ENCODE measurements at regions not wholly inside any gene's neighbourhood (a gene's known extent, or its start where the extent isn't known, plus 50 kb on each side); places are given as distances from the start of the nearest gene placed in this dataset.

GRCh38 chr15:79172801-79173460 is 82.4 kb upstream of the RASGRF1 start:
- WGBS, 2 donors = 73 to 77% methylated on average over 10 of the region's 10 CpGs
- Histone ChIP-seq H3K9me3 (no peaks in the 10 kb centered on the region), H3K27me3 (no peaks in the 10 kb centered on the region), H3K36me3 (ENCODE audit: low read depth, missing control alignments) (no peaks in the 10 kb centered on the region), H3K27ac (no peak overlapping the region), H3K4me3 (no peak overlapping the region), H3K4me1 (peaks cover 5% of the 10 kb centered on the region)
- DNase-seq = no peak
- no peak for TF ChIP-seq POLR2A (IDR thresholded peaks at IDR 0.05)
- TF ChIP-seq, protein P1, sequence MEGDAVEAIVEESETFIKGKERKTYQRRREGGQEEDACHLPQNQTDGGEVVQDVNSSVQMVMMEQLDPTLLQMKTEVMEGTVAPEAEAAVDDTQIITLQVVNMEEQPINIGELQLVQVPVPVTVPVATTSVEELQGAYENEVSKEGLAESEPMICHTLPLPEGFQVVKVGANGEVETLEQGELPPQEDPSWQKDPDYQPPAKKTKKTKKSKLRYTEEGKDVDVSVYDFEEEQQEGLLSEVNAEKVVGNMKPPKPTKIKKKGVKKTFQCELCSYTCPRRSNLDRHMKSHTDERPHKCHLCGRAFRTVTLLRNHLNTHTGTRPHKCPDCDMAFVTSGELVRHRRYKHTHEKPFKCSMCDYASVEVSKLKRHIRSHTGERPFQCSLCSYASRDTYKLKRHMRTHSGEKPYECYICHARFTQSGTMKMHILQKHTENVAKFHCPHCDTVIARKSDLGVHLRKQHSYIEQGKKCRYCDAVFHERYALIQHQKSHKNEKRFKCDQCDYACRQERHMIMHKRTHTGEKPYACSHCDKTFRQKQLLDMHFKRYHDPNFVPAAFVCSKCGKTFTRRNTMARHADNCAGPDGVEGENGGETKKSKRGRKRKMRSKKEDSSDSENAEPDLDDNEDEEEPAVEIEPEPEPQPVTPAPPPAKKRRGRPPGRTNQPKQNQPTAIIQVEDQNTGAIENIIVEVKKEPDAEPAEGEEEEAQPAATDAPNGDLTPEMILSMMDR (IDR thresholded peaks at IDR 0.05) = no peak
- intact Hi-C loops (cut with DNase I; ENCODE audit: low total_unique reads) = no loop called here

- WGBS, 2 donors = 70 to 72% methylated on average over 7 of the region's 7 CpGs
- H3K9me3 ChIP-seq = no peaks in the 10 kb centered on the region
- intact Hi-C loops (cut with DNase I; ENCODE audit: low total_unique reads) = no loop called here
- no peak overlapping the region for H3K4me3 ChIP-seq
- no peaks in the 10 kb centered on the region for H3K27me3 ChIP-seq
- H3K36me3 ChIP-seq (ENCODE audit: low read depth, missing control alignments) = no peaks in the 10 kb centered on the region
- DNase-seq = peak; percentile 6
- H3K4me1 ChIP-seq = peaks cover 5% of the 10 kb centered on the region
- TF ChIP-seq, protein P1 (IDR thresholded peaks at IDR 0.05) = no peak
- no peak for TF ChIP-seq POLR2A (IDR thresholded peaks at IDR 0.05)
- no peak overlapping the region for H3K27ac ChIP-seq
These were observed 81.5 kb upstream of the RASGRF1 start for GRCh38 chr15:79172032-79172481.

DNA sequence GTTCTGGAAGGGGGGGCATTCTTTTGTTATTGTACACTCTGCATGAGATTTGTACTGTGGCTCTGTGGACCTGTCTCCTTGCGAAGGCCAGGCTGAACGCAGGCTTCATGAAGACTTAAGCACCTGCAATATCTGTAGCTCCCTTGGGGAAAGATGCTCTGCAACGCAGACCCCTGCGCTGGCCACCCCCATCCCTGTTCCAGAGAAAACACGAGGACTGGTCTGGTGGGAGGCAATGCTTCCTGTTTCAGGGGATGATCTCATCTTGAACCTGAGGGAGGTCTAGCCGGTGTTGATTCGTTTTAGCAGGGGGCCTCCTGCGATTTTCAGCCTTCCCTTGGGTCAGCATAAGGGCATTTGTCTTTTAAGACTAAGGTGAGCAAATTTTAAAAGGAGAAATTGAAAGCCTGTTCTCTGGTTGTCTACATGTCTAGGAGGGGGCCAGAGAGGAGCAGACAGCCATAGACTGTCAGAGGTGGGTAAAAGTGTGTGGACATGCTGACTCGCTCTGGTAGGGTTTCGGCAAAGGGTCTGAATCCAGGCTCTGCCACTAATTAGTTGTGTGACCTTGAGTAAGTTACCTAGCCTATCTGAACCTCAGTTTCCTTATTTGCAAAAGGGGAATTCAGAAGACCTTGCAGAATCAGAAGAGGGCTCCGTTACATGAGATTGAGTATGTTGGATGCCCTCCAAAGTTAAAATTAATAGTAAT is 80.9 kb upstream of the RASGRF1 start:
- intact Hi-C loops (cut with DNase I; ENCODE audit: low total_unique reads) = no loop called here
- no peaks in the 10 kb centered on the region for H3K9me3 ChIP-seq
- H3K4me1 ChIP-seq = peaks cover 5% of the 10 kb centered on the region
- DNase-seq = no peak
- WGBS, 2 donors = 67 to 68% methylated on average over 11 of the region's 11 CpGs
- H3K27me3 ChIP-seq = no peaks in the 10 kb centered on the region
- no peak overlapping the region for H3K27ac ChIP-seq
- no peaks in the 10 kb centered on the region for H3K36me3 ChIP-seq (ENCODE audit: low read depth, missing control alignments)
- H3K4me3 ChIP-seq = no peak overlapping the region
- TF ChIP-seq POLR2A (IDR thresholded peaks at IDR 0.05) = no peak
- TF ChIP-seq, protein P1 (IDR thresholded peaks at IDR 0.05) = no peak

DNA sequence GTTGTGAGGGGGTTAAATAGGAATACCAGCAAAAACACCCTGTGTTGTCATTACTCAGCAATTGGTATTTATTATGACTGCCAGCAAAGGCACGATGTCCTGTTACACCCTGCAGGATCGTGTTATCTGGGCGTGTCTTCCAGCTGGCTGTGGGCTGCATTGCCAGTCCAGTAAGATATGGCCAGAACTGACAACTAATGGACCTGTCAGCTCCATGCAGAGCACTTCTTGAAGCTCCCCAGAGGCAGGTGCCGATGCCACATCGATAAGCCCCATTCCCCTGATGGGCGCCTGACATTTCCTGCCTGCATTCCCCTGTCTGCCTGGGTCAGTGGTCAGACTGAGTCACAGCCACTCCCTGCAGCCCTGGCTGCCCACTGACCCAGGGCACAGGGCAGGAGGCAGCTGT is 79.7 kb upstream of the RASGRF1 start:
- H3K9me3 ChIP-seq = no peaks in the 10 kb centered on the region
- no peaks in the 10 kb centered on the region for H3K36me3 ChIP-seq (ENCODE audit: low read depth, missing control alignments)
- DNase-seq = no peak
- no peak overlapping the region for H3K27ac ChIP-seq
- H3K27me3 ChIP-seq = no peaks in the 10 kb centered on the region
- 50 to 66% methylated on average over 6 of the region's 6 CpGs for WGBS, 2 donors
- peaks cover 5% of the 10 kb centered on the region for H3K4me1 ChIP-seq
- no peak for TF ChIP-seq POLR2A (IDR thresholded peaks at IDR 0.05)
- TF ChIP-seq, protein P1 (IDR thresholded peaks at IDR 0.05) = no peak
- H3K4me3 ChIP-seq = no peak overlapping the region
- intact Hi-C loops (cut with DNase I; ENCODE audit: low total_unique reads) = no loop called here

All from testis (tissue), 2 donors.